ENCODE measurements at regions not wholly inside any gene's neighbourhood (a gene's known extent, or its start where the extent isn't known, plus 50 kb on each side); places are given as distances from the start of the nearest gene placed in this dataset.

DNA sequence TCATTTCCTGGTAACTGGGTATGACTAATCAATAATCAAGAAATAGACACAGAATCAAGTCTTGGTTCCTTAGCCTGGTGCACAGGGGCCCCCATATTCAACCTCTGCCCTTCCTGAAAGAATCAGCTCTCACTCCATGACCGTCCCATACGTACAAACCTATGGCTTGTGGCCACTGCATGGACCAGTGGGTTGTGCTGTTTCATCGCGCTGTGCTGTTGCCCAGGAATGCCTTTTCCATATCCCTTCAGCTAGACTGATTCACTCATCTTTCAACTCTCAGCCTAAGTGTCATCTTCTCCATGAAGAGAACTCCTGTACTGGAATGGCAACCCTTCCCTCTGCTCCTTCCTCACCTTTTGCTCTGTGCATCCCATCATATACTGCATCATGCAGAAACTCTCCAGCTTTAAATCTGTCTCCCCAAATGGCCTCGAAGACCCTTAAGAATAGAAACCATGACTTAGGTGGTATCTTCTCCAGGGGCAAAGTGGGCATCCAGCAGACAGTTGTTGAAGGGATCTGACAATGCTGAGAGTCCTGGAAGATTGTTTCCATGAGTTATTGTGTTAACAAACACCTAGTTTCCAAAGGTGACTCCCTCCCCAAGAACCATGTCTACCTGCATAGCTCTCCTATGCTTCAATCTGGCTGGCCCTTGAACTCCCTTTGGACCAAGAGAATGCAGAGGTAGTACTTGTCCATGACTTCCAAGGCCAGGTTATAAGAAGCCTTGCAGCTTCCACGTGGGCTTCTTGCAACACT lies 180.8 kb downstream of the ACTL7B start:
- no peak for FAIRE-seq

DNA sequence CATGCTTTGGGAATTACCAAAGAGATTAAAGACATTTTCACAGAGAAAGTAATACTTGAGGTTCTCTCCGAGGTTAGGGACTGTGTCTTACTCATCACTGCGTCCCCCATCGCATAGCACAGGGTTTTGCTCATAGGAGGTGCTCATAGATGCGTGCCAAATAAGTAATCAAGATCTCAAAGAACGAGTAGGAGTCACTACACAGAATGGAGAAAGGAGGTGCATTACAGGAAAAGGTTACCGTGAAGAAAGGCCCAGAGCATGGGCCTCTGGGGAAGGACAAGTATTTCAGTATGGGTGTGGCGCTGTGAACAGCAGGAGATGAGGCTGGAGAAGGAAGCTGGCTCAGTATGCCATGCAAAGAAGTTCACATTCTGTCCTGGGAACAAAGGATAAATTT lies 182.4 kb downstream of the ACTL7B start:
- no peak for FAIRE-seq

GRCh38 chr9:108672475-108673190 lies 183.2 kb downstream of the ACTL7B start:
- FAIRE-seq: no peak

DNA sequence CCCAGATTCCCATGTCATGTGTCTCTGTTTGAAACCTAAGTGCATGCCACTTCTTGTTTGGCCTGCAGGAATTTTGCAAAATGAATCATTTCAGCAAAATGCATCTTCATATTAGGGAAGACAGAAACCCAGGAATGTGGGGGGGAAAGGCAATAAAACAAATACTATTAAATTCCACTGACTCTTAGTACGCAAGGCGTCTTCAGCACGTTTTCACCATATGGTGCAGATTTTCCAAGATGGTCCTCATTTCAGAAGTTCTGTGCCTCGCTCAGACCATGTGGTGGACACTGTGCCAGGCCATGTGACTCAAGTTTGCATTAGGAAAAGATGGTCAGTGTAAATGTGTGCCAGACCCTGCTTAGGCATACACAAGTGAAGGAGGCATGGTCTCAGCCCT lies 184.0 kb downstream of the ACTL7B start:
- FAIRE-seq: no peak

DNA sequence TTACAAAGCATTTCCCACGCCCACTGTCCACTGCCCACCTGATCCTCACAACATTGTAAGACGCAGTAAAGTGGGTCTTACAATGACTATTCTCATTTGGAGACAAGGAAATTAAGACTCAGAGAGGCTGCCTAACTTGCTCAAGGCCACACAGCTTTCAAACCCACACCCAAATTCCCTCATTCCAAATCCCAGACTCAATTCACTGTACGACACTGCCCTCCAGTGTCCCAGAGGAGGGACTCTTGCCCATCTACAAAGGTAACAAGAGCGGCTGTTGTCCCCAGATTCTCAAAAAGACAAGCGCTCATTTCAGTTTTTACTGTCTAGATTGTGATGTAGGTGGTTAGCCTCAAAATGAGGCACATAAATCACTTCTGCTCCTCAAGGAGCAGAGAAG lies 184.6 kb downstream of the ACTL7B start:
- FAIRE-seq: no peak

DNA sequence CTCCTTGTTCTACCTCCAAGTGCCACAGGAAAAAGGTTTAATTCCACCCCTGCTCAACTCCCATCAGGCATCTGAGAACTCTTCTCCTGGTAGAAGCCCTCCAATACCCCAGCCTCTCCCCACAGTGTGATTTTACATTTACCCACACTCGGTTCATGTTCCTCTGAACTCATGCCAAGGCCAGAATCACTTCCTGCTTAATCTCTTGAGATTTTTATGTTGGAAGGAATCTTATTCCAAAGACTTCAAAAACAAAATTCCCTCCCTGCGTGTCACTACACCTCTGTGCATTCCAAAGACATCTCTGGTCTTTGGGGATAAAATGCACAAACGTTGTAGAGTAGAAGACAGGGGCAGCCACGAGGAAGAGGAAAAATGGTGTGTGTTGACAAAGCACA lies 186.8 kb downstream of the ACTL7B start:
- FAIRE-seq: no peak

GRCh38 chr9:108668191-108668937 lies 187.4 kb downstream of the ACTL7B start:
- no peak for FAIRE-seq

- FAIRE-seq: no peak
Measured at GRCh38 chr9:108666240-108666784, 189.5 kb downstream of the ACTL7B start.

GRCh38 chr9:108665521-108666239 lies 190.1 kb downstream of the ACTL7B start:
- FAIRE-seq: no peak

- FAIRE-seq: no peak
Measured at GRCh38 chr9:108664309-108665255, 191.2 kb downstream of the ACTL7B start.

DNA sequence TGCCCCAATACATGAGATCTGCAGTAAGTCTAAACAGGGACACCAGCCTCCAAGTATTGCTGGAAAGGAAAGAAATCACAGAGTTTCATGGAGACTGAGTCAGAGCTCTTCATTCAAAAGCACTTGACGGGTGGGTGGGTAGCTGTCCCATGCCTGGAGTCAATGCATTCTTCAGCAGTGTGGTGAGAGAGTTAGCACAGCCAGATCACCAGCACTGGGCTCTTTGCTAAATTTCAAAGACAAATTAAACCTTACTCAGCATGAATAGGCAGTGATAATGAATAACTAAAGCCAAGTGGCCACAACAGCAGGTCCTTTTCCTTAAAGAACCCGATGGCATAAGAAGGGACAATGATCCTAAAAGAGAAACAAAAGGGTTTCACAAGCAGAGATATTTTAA lies 192.4 kb downstream of the ACTL7B start:
- no peak for FAIRE-seq

- FAIRE-seq: no peak
Measured at GRCh38 chr9:108662956-108663355, 192.8 kb downstream of the ACTL7B start.

DNA sequence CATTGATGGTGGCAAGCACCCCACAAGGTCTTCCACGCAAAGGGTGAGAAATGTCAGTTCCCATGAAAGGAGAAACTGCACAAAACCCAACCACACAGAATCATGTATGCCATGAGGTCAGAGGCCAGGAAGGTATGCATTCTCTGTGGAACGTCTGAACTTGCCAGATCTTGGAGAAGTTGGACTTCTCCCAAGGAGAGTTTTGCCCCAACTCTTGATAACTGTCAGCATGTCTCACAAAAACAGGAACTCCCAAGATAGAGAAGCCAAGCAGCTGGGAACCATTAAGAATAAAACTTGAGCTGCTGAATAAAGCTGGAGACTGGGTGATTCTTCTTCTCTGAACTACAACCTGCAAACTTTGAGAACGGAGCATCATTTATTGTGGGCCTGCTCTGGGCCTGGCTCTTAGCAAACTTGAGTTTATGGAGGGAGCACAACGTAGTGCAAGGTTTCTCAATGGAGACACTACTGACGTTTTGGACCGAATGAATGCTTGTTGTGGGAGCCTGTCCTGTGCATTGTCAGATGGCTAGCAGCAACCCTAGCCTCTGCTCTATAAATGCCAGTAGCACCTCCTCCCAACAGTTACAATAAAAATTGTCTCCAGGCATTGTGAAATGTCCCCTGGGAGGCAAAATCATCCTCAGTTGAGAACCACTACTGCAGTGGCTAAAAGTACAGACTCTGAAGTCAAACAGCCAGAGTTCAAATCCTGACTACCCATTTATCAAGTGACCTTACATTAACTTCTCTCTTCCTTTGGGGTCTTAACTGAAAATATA lies 193.5 kb downstream of the ACTL7B start:
- no peak for FAIRE-seq

DNA sequence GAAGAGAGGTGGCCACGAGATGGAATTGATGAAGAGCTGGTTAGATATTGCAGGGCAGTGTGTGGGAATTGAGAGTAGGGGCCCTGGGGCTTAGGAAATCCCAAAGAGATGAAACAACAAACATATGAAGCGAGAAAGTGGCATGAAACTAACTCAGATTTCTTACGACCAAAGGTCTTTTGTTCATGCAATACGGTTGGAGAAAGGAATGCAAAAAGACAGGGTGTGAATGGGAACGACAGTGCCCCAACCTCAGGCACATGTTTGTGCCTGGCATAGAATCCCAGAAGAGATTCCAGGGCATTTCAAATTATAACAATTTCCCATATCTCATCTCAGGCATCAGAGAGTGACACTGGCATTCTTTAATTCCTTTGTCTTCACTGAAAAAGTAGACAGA lies 199.2 kb downstream of the ACTL7B start:
- no peak for FAIRE-seq

GRCh38 chr9:108655818-108656217 lies 200.0 kb downstream of the ACTL7B start:
- FAIRE-seq: no peak

DNA sequence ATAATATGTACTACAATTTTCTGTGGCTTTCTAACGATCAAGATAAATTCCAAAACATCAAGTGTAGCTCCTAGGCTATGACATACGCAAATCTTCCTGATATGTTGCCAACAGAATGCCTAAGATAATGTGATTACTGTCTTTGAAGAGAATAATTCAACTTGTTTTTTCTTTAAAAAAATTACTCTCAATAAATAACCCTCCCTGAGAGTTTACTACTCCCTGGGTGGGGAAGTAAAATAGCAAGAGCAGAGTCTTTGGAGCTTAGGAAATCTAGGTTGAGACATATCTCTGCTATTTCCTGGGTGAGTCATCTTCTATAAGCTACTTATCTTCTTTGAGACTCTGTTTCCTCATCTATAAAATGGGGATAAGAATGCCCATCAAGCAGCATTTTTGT lies 201.2 kb downstream of the ACTL7B start:
- FAIRE-seq: no peak

- FAIRE-seq: no peak
Measured at GRCh38 chr9:108652851-108653250, 202.9 kb downstream of the ACTL7B start.

DNA sequence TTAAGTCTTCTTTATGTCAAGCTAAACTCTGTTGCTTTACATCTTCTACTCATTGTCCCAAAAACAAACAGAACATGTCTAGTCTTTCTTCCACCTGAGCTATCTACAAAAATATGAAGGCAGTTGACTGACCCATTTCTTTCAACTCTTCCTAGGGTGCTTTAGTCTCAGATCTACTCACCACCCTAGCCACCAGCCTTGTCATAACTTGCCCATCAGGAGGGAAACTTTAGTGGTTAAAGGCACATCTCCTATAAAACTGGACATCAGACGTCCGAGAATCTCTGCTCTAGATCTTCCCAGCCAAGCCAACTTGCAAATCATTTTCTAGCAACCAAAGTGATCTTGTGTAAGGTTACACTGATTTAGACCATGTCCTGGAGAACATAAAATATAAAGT lies 205.0 kb downstream of the ACTL7B start:
- no peak for FAIRE-seq

- no peak for FAIRE-seq
Measured at GRCh38 chr9:108645520-108645919, 210.3 kb downstream of the ACTL7B start.

DNA sequence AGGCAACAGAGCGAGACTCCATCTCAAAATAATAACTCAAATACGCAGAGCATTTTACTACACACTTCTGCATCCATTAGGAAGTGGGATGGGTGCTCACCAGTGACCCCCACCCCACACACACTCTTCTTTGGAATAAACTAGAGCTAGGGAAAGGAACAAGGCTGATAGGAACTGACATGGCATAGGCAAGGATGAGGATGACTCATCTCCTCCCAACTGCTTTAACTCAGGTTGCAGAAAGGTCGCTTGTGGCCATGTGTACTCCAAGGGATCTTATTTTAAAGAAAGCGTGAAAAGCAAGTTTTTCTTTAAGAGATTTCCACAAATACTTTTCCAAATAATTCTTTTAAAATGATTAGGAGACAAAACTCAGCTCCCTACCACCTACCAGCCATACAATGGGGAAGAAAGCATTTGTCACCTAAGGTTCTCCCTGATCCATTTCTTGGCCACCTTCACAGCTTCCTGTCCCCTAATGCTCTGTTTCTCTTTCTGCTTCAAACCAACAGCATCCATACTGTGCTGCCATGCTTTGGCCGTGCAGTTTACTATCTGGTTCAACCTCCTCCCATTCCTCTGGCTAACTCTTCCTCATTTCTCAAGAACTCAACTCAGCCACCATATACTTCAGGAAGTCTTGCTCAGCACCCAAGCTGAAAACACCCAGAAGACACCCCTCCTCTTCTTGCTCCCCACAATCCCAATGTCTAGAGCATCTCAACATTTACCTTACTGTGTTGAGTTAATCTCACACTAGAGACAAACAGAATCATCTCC lies 211.9 kb downstream of the ACTL7B start:
- FAIRE-seq: no peak

All from G401.6 (cell line).